Upper lobe of right lung (tissue), 1 donor: ENCODE measurements at regions not wholly inside any gene's neighbourhood (a gene's known extent, or its start where the extent isn't known, plus 50 kb on each side); places are given as distances from the start of the nearest gene placed in this dataset.

Experiments used
- ATAC-seq: fragments of 200-7000 bp; cut with Tn5 transposase; one replicate; pipeline ENCODE4 v1.9.1; 2020; ENCODE audit warnings: mild to moderate bottlenecking, moderate library complexity
- DNase-seq: peaks from one replicate; pipeline ENCODE4 v3.0.0-alpha.2; 2020
- H3K27ac ChIP-seq: fragments of 200-600 bp; one replicate; pipeline ENCODE4 v1.8.0; 2022
- H3K27me3 ChIP-seq: fragments of 200-600 bp; one replicate; pipeline ENCODE4 v1.8.0; 2022; ENCODE audit warnings: mild to moderate bottlenecking
- H3K36me3 ChIP-seq: fragments of 200-600 bp; one replicate; pipeline ENCODE4 v1.8.0; 2022
- H3K4me1 ChIP-seq: fragments of 200-600 bp; one replicate; pipeline ENCODE4 v1.8.0; 2022
- H3K4me3 ChIP-seq: fragments of 200-600 bp; one replicate; pipeline ENCODE4 v1.8.0; 2022; ENCODE audit warnings: mild to moderate bottlenecking
- H3K9me3 ChIP-seq: fragments of 200-600 bp; one replicate; pipeline ENCODE4 v1.8.0; 2022
- intact Hi-C: fragments of 100-400 bp; cut with DNase I; formaldehyde crosslinking; loops from one replicate; pipeline ENCODE4 v1.11.0; 2022
- TF ChIP-seq, protein P1 (sequence below): fragments of 200-600 bp; IDR thresholded peaks from one replicate; pipeline ENCODE4 v1.8.0; 2022; ENCODE audit warnings: antibody characterized with exemption
- donor health status: DM: no; HTN: yes; CAD: no; lungs with severe emphysema.

DNA sequence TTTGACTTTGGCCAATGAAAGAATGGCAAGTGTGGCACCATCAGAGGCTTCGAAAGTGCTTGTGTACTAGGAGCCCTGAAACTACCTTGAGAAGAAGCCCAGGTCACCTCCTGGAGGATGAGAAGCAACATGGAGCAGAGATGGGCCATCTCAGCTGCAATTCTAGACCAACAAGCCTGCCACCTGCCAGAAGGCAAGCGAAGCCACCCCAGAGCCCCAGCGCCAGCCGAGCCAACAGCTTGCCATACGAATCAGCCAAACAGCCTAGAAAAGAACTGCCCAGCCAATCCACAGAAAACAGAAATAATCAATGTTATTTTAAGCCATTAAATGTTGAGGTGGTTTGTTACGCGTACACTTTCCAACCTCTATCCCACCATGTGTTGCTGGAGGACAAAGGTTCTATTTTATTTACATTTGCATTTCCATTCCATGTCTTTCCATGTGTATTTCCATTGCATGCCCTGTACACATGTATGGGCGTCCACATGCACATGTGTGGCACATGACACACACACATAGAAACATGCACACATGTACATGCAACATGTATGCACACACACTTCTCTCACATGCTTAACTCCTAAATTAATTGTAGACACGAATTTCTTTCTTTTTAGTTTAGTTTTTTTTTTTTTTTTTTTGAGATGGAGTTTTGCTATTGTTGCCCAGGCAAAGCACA lies 144.3 kb upstream of the TNRC6C start:
- H3K27me3 ChIP-seq: no peaks in the 10 kb centered on the region
- no peak for DNase-seq
- intact Hi-C loops: no loop called here

DNA sequence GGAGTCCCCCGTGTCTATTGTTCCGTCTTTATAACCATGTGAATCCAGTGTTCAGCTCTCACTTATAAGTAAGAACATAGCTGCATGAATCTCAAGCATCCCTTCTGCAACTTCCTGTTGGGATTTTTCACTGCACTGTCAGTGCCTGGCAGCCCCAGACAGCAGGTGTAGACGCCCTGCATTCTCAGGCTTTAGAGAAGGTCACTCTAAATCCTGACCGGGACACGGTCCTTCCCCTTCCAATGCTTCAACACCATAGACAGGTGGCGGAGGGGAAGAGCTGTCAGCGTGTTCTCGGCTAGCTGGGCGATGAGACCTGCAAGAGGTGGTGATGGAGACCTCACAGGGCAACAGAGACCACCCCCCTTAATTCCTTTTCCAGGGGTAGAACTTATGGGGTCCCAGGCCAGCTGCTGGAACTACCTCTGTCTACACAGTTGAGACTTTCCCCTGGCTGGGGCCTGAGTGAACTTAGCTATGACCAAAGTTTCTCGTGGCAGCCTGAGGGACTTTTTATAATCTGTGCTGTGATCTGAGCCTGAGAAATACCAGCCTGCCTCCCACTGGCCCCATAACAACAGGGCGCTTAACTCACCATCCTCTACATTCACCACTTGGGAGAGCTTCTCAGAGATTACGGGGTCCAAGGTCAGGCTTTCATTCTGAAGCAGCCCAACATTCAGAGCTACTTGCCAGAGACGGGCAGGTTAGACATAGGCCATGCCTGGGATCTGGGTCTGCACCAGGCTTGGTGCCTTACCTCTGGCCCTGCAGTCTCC lies 143.2 kb upstream of the TNRC6C start:
- TF ChIP-seq, protein P1, sequence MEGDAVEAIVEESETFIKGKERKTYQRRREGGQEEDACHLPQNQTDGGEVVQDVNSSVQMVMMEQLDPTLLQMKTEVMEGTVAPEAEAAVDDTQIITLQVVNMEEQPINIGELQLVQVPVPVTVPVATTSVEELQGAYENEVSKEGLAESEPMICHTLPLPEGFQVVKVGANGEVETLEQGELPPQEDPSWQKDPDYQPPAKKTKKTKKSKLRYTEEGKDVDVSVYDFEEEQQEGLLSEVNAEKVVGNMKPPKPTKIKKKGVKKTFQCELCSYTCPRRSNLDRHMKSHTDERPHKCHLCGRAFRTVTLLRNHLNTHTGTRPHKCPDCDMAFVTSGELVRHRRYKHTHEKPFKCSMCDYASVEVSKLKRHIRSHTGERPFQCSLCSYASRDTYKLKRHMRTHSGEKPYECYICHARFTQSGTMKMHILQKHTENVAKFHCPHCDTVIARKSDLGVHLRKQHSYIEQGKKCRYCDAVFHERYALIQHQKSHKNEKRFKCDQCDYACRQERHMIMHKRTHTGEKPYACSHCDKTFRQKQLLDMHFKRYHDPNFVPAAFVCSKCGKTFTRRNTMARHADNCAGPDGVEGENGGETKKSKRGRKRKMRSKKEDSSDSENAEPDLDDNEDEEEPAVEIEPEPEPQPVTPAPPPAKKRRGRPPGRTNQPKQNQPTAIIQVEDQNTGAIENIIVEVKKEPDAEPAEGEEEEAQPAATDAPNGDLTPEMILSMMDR: no peak
- Histone ChIP-seq H3K36me3 (no peaks in the 10 kb centered on the region), H3K27ac (no peak overlapping the region), H3K4me3 (no peak overlapping the region), H3K4me1 (no peaks in the 10 kb centered on the region), H3K9me3 (no peaks in the 10 kb centered on the region), H3K27me3 (no peaks in the 10 kb centered on the region)
- ATAC-seq (no peak), DNase-seq (no peak)
- intact Hi-C loops: no loop called here

More for the DNA sequence above, 144.3 kb upstream of the TNRC6C start:
- Histone ChIP-seq H3K27ac (no peak overlapping the region), H3K36me3 (no peaks in the 10 kb centered on the region), H3K4me3 (no peak overlapping the region), H3K9me3 (no peaks in the 10 kb centered on the region), H3K4me1 (no peaks in the 10 kb centered on the region)
- TF ChIP-seq, protein P1: no peak
- ATAC-seq: no peak

GRCh38 chr17:77817953-77818352 lies 140.6 kb upstream of the TNRC6C start:
- no peaks in the 10 kb centered on the region for H3K36me3 ChIP-seq
- no peaks in the 10 kb centered on the region for H3K4me1 ChIP-seq
- no peaks in the 10 kb centered on the region for H3K27me3 ChIP-seq
- no peak overlapping the region for H3K27ac ChIP-seq
- TF ChIP-seq, protein P1: no peak
- no peaks in the 10 kb centered on the region for H3K9me3 ChIP-seq
- DNase-seq (no peak), ATAC-seq (no peak)
- intact Hi-C loops: no loop called here
- no peak overlapping the region for H3K4me3 ChIP-seq

GRCh38 chr17:77819497-77819896 lies 139.0 kb upstream of the TNRC6C start:
- no peaks in the 10 kb centered on the region for H3K27me3 ChIP-seq
- H3K4me3 ChIP-seq: no peak overlapping the region
- no peaks in the 10 kb centered on the region for H3K36me3 ChIP-seq
- DNase-seq (no peak), ATAC-seq (no peak)
- H3K4me1 ChIP-seq: no peaks in the 10 kb centered on the region
- no peaks in the 10 kb centered on the region for H3K9me3 ChIP-seq
- TF ChIP-seq, protein P1: no peak
- intact Hi-C loops: no loop called here
- H3K27ac ChIP-seq: no peak overlapping the region

DNA sequence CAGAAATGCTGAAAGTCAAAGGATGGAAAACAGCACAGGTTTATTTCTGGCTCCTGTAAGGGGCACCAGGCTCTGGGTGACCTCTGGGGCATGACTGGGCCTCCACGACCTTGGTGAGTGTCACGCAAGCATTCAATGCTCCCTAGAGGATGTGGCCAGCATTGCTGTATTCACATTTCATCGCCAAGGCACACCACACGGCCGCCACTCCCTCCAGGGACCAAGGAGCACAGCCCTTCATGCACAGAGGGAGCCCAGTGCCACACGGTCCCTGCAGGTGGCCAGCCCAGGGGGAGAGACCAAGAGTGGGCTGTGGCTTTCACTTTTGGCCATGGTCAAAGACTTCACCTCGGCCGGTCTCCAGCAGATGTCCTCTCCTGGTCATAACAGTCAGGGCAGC lies 137.4 kb upstream of the TNRC6C start:
- DNase-seq: no peak
- no peaks in the 10 kb centered on the region for H3K36me3 ChIP-seq
- H3K27me3 ChIP-seq: no peaks in the 10 kb centered on the region
- intact Hi-C loops: no loop called here
- H3K4me1 ChIP-seq: no peaks in the 10 kb centered on the region
- H3K27ac ChIP-seq: no peak overlapping the region
- no peak overlapping the region for H3K4me3 ChIP-seq
- peak; percentile 26 for ATAC-seq
- no peaks in the 10 kb centered on the region for H3K9me3 ChIP-seq
- TF ChIP-seq, protein P1: no peak
